SU-DHL-6 (cell line): ENCODE measurements at regions not wholly inside any gene's neighbourhood (a gene's known extent, or its start where the extent isn't known, plus 50 kb on each side); places are given as distances from the start of the nearest gene placed in this dataset.

ENCODE experiments used
- CTCF ChIP-seq: fragments of 200-600 bp; sonication (generic); IDR thresholded peaks from one replicate; pipeline ENCODE4 v1.5.1; 2017; ENCODE audit warnings: antibody characterized with exemption, mild to moderate bottlenecking, low read length, moderate library complexity; ENCODE audit not compliant: insufficient read depth, poor library complexity, severe bottlenecking
- EZH2phosphoT487 ChIP-seq: fragments of 200-600 bp; sonication (generic), shearing (Covaris generic); conservative IDR thresholded peaks from 2 replicates; pipeline ENCODE4 v1.6.1; 2018; ENCODE audit warnings: mild to moderate bottlenecking, antibody characterized with exemption, low read length, moderate library complexity, mixed read lengths

- TF ChIP-seq EZH2phosphoT487, result no peak
- no peak for TF ChIP-seq CTCF
Measured at GRCh38 chr7:68785036-68785435, 813.2 kb upstream of the AUTS2 start.
